ENCODE measurements at regions not wholly inside any gene's neighbourhood (a gene's known extent, or its start where the extent isn't known, plus 50 kb on each side); places are given as distances from the start of the nearest gene placed in this dataset.

DNA sequence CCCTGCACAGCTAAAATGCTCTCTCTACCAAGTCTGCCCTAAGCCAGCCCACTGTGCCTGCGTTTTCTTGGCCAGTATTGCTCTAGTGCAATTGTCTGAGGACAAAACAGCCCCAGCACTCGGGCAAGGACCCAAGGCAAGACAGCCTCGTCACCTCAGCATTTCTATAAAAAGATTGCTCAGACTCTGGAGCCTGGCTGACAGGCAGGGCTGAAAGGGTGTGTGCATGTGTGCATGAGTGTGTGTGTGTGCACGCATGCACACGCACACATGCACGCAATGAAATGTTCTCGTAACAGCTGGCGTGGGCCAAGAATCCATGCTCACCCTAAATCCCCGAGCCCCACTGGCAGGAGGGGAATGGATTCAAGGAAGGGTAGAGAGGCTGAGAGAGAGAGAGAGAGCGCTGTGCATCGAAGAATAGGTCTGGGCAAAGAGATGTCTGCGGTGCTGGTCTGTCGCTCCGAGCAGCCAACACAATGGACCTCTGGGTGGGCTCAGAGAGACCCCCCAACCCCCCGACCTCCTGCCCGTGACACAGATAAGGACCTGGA is 579.2 kb downstream of the BCOR start:
- peak; percentile 76 for DNase-seq

DNA sequence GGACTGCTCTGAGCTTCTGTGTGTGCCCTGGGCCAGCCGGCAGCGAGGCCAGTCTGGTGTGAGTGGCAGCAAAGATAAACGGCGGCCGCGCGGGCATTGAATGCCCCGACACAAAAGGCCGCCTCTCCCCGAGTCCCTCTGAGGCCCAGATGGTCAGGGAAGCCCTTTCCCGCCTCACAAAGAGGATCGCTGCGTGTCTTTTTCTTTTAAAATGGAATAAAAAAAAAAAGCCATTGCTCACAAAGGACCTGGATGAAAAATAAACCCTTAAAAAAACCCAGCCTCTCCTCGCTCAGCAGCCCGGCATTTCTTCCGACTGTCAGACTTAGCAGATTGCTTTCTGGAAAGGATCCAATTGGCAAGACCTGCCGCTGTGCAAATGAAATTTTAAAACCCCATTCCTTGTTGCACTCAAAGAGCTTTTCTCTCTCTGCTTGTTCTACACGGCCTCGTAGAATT is 578.7 kb downstream of the BCOR start:
- peak; percentile 64 for DNase-seq

DNA sequence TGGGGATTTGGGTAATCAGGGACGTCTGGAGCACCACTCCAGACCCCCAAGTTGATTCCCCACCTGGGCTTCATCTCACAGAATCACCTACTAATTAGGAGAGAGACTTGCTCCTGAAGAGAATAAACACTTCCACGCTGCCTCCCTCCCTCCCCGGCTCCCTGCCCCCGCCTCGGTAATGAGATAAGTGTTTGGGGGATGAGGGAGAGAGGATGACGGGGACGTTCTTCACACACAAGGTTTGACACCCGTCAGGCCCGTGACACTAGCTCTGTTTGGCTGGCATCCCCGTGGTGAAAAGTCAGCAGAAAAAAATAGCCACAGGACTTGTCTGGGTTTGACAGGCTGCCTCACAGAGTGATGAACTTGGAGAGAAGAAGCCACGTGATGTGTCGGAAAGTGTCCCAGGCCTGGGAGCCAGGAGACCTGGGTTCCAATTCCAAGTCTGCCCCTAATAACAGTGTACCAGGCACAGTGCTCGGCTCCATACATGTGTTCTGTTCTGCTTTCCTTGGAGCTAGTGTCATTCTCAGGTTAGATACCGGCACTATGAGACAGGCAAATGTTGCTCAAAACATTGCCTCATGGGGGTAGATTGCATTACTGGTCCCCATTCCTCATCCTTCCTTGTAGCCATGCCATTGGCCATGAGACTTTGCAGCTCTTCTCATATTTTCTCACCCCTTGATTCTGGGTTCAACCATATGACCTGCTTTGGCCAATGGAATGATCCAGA is 578.0 kb downstream of the BCOR start:
- DNase-seq = peak; percentile 32

DNA sequence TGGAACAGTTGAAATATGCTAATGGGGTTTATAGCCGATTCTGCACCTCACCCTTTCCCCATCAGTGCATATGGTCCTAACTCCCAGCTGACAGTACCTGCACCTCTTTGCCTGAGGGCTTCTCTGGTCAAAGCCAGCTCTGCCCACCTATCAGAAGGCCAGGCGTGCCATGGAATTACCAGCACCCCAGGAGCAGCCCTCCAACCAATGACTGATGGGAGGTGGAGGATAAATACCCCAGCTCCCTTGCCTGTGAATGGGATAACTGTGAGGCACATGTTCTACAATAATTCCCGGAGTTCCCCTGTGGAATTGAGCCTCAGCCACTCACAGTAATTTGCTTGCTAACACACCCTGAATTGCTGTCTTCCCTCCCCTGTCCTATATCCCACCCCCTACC is 572.0 kb downstream of the BCOR start:
- DNase-seq = no peak

DNA sequence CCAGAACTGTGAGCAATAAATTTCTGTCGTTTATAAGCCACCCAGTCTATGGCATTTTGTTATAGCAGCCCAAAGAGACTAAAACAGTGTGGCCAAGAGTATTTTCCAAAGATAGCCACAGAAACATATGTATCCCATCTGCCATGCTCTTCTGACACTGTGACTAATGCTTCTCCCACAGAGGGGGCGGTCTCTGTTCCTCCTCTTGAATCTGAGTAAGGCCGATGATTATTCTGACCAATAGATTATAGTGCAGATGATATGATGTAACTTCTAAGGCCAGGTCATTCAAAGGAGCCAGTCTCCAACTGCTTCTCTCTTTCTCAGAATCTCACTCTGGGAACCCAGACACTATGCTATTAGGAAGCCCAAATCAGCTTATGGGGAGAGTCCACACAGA is 570.7 kb downstream of the BCOR start:
- no peak for DNase-seq

DNA sequence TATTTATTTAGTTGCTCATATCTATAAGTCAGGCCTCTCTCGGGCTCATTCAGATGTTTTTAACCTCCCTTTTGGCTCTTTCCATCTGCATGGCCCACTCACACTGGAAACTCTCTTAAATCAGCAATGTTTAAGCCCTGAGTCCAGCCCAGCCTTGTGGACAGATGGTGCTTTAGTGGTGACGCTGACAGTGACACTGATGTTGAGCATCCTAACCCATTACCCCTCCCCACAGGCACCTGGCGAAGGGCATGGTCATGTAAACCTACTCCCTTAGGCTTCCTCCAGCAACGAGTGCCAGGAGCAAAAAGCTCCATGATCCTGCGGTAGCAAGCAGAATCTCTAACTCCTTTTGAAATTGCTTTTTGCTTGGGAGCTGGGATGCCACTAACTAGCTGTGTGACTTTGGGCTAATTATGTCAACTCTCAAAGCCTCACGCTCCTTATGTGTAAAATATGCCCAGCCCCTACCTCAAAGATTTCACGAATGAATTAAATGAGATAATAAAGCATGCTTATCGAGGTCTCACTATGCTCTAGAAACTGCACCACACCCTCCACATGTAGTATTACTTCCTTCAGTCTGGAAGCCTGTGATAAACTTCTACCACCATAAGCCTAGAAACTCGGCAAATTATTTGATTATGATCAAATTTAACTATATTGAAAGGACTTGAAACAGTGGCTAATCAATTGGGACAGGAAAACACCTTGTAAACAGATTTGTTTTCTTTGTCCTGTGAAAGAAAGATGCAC is 569.4 kb downstream of the BCOR start:
- DNase-seq = no peak

DNA sequence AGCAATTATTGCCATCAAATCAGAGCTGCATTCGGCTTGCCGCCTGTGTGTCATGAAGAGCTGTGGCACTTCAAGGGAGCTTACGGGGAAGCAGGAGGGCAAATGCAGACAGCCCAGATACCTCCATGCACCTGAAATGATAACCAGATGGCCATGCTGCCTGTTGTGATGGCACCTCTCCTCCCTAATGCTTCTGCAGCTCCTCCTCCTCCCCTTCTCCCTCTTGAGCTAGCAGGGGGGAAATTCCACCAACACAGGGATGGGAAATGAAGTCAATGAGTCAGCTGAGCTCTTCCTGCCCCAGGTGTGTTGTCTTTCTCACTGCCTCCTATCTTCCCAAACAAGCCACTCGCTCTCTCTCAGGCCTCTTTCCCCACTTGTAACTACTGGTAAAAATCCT is 565.0 kb downstream of the BCOR start:
- no peak for DNase-seq

DNA sequence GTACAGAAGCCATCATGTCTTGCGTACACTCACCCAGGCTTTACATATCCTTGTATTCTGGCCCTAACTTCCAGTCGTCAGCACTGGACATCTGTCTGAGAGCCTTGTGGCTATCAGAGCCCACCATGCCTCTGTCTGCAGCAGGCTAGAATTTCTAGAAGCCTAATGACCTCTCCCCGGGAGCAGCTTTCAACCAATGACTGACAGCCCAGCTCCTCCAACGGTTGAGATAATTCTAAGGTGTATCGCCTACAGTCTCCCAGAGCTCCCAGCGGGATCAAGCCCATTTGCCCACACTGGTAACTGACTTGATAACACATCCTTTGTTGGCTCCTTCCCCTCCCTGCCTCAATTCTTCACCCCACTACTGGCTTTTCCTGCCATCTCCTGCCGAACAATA is 562.8 kb downstream of the BCOR start:
- no peak for DNase-seq

DNA sequence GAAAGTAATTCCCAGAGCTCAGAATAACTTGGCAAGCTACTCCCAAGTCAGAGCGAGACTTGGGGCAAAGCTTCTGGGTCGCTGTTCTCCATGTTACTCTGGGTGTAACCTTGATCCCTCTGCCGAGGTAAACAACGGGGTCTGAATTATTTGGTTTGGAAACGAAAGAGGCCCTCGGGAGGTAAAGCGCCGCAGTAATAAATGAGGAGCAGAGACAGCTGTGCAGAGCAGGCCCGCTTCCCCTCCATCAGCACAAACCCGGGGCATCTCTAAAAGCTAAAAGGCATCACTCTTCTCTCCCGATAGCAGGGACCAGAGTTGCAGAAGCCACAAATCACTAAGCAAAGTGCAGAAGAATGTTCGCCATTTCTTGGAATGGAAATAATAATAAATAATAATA is 561.5 kb downstream of the BCOR start:
- DNase-seq = no peak

DNA sequence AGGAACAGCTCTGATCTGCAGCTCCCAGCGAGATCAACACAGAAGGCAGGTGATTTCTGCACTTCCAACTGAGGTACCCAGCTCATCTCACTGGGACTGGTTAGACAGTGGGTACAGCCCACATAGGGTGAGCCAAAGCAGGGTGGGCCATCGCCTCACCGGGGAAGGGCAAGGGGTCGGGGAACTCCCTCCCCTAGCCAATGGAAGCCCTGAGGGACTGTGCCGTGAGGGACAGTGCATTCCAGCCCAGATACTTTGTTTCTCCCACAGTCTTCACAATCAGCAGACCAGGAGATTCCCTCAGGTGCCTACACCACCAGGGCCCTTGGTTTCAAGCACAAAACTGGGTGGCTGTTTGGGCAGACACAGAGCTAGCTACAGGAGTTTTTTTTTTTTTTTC is 555.9 kb downstream of the BCOR start:
- DNase-seq = no peak

DNA sequence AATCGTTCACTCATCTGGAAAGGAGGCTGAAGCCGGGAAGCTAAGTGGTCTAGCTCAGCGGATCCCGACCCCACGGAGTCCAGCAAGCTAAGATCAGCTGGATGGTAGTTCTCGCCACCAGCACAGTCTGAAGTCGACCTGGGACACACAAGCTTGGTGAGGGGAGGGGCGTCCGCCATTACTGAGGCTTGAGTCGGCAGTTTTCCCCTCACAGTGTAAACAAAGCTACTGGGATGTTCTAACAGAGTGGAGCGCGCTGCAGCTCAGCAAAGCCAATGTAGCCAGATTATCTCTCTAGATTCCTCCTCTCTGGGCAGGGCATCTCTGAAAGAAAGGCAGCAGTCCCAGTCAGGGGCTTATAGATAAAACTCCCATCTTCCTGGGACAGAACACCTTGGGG is 555.4 kb downstream of the BCOR start:
- DNase-seq = no peak

DNA sequence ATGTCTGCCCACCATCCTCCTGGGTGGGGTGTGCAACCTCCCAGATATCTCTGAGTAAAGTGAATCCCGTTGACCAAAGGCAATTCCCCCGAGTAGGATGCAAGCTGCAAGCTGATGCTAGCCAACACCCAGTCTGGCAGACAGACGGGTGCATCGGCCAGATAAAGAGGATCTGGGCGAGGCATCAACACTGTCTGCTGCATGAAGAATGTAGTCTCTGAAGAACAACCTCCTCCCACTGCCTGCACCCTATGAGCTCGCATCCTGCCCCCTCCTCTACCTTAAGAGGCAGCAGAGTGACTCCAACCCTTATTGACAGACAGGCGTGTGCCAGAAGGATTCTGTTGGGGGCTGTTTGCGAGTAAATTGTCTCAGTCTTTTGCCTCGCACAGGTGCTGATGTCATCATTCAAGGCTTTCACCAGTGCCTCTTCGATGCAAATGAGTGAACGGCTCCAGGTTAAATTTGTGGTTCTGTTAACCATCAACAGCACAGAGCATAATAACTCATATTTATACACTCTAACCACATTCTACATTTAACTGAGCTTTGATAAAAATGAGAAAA is 546.9 kb downstream of the BCOR start:
- DNase-seq = no peak

DNA sequence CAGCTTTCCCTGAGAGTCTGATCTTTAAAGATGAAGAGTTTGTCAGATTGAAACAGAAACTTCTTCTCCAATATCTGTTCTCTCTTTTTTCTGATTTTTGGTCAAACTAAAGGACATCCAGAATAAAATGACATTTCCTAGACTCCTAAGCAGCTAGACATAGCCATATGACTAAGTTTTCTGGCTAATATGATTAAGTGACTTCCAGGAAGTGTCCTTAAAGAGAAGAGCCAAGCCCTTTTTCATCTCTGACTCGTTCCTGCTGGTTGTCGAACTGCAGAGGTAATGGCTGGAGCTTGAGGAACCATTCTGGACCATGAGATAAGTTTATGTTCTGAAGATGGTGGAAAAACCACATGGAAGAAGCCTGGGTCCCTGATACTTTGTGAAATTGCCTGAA is 546.0 kb downstream of the BCOR start:
- no peak for DNase-seq

DNA sequence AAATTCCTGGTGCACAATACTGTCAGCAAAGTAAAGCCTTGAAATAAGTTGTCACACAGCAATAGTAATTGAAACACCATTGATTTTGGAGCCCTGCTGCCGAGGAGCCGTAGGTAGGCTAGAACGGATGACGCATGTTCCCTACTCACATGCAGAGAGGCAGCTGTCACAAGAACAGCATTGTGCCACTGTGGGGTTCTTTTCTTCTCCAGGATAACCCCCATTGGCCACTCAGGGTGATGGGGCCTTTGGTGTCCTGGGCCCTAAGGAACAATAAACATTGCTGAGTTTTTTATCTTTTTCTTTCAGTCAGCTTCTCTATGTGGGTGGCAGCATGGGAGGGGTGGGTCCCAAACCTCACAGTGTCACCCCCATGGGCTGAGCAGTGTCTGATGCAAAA is 542.3 kb downstream of the BCOR start:
- DNase-seq = no peak

DNA sequence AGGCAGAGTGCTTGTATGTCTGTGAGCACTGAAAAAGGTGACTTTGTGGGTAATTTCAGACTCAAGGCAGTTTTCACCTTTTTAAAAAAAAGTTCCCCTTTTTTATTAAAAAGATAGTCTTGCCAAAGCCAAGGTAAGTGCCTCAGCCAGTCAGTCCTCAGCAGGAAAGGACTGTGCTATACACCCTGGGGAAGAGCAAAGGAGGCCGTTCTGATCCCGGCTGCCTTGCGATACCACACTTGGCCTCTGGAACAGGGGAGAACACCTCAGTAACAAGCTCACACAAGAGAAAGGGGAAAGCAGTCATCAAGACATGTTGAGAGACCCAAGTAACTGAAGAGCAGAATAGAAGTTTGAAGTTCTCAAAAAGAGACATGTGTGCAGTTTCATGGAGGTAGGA is 541.7 kb downstream of the BCOR start:
- DNase-seq = no peak

DNA sequence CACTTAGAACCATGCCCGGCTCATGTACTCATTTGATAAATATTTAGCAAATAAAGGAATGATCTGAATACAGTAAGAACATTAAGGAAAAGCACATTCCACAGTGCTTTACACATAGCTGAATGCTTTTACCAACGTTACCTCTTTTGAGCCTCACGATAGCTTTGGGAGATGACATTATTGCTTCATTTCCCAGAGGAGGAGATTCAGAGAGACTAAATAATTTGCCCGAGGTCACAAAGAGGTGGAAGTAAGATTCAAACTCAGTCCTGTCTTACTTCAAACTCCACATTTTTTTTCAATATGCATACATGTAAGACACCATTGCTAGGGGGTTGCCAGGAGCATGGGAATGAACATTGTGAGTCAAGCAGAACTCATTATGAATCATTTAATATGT is 538.5 kb downstream of the BCOR start:
- no peak for DNase-seq

DNA sequence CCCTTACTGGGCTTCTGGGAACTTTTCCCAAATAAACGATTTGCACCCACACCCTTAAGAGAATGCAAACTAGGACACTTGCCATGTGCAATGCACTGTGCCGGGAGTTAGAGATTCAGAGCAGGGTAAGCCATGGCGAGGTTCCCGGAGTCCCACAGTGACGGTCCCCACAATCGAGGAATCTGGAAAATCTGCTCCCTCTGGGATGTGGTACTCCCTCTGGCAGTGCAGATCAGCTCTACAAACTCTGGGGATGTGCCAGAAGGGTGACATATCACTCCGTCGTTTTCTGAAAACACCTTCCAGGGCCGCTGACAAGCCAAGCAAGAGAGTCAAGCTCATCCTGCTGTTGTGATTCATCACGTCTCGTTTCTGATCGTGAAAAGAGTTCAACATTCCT is 537.5 kb downstream of the BCOR start:
- DNase-seq = no peak

DNA sequence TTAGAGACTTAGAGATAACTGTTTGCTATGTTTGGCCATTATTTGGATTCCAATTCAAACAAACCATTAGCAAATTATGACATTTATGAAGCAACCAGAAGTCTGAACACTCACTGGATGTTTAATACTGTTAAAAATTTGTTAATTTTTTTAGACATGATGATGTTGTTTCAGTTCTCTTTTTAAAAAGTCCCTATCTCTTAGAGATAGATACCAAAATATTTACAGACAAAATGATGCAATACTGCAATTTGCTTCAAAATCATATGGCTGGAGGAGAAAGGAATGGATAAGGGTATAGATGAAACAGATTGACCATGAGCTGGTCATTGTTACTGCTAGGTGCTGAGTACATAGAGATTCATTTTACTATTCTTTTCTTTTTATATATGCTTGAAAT is 534.6 kb downstream of the BCOR start:
- DNase-seq = no peak

DNA sequence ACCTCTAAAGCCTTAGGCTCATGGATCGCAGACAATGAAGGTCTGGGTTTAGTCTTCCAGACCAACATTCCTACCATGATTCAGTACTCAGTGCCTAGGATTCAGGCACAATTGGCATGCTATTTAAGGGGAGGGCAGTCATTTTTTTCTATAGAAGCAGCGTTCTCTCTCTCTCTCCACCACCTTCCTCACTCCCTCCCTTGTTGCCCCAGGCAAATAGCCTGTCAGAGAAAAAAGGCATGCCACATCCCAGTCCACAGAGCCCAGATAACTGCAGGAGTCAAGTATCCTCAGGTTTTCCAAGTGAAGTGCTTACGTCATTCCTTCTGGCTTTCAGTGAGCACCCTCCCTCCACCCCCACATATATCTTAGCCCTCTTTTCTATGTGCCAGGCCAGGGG is 533.0 kb downstream of the BCOR start:
- DNase-seq = no peak

DNA sequence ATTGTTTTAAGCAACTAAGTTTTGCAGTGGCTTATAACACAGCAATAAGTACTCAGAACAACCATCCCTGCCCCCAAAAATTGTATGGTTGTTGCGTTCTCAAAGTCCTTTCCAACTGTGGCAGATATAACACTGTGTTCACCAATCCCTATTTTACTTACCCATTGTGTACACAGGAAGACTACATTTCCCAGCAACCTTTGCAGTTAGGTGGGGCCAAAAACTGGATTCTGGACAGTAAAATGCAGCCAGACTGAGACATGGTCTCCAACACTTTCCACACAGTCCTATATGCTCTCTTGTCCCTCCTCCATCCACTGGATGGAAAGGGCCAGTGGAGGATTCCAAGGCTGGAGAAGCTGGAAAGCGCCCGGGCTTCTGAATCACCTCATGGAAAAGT is 523.6 kb downstream of the BCOR start:
- no peak for DNase-seq

DNA sequence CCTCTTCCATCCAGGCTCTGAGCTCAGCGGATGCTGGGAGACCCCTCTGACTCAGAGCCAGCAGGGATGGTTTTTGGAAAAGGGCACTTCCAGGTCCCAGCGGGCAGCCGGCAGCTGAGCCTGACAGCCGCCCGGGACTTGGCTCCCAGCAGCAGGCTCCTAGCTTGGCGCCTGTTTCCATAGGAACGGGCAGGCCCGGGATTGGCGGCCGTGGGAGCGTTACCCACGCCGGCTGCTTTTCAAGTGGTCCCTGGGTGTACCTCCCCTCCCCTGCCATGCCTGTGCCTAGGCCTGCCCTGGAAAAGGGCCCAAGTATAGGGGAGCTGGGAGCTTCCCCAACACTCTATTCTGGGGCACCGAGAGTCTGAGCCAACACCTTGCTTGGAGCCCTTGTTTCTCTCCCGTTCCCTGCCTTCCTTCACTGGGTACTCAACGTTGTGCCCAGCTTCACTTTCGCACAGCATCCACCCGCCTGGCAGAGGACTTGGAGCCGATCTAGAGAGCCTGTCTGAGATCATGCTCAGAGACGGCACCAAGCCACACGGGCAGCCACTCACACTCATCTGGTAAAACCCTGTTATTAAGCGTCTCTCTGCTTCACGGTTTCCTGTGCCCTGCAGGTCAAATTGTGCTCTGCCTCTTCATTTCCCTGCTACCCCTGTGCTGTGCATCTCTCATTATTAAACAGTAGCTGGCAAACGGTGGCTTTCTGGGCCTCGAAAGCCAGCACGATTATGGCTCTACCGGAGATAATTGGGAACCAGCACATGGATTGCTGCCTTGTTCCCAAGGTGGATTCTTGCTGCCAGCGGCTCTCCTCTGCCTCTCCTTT is 521.5 kb downstream of the BCOR start:
- DNase-seq = no peak

DNA sequence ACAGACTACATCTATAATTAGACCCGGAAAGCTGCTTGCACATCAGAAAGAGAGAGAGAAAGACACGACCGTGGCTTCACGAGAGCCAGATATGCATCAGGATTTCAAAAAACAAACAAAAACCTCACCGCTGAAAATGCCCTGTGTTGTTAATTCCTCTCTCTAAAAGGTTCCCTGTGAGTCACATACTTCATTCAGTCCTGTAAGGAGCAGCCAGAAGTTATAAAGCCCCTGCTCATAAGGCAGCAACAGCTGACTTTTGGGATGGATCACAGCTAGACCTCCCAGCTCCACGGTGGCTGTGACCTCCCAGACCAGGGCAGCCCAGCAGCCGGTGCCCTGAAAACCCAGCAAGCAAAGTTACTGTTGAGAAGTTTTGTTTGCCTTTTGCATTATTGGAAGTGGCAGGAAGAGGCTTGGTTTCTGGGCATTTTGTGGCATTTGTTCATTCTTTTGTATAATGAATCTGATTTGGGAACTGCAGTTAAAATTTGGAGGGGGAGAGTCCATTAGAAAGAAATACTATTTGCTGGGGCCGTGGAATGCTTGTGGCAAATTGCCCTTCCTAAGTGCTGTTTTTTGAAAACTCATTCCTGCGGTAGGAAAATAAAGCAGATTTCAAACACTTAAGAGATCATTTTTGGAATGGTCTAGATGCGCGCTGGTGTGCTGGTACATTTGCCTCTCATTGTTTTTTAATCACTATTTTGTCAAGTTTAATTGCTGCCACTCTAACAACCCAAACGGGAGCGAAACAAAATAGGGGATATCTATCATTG is 520.4 kb downstream of the BCOR start:
- no peak for DNase-seq
